GM19043 (cell line): ENCODE measurements at regions not wholly inside any gene's neighbourhood (a gene's known extent, or its start where the extent isn't known, plus 50 kb on each side); places are given as distances from the start of the nearest gene placed in this dataset.

ENCODE experiments used
- ATAC-seq: cut with Tn5 transposase; IDR thresholded peaks from one replicate; pipeline ENCODE4 v1.9.1; 2021; ENCODE audit warnings: low read depth; ENCODE audit not compliant: unreplicated experiment

GRCh38 chr15:88403351-88403791, 63.8 kb downstream of the MRPL46 start:
- ATAC-seq, result no peak

GRCh38 chr15:88401996-88402656, 65.1 kb downstream of the MRPL46 start:
- ATAC-seq, result no peak

- no peak for ATAC-seq
Measured at GRCh38 chr15:88401251-88401995, 65.8 kb downstream of the MRPL46 start.

GRCh38 chr15:88400591-88401250, 66.5 kb downstream of the MRPL46 start:
- ATAC-seq, result no peak

GRCh38 chr15:88400084-88400483, 67.1 kb downstream of the MRPL46 start:
- ATAC-seq, result no peak

- no peak for ATAC-seq
Measured at GRCh38 chr15:88399021-88399685, 68.0 kb downstream of the MRPL46 start.

- ATAC-seq, result no peak
Measured at GRCh38 chr15:88398011-88398410, 69.2 kb downstream of the MRPL46 start.

GRCh38 chr15:88397506-88397905, 69.7 kb downstream of the MRPL46 start:
- no peak for ATAC-seq

- ATAC-seq, result no peak
Measured at GRCh38 chr15:88395872-88396781, 71.1 kb downstream of the MRPL46 start.

- ATAC-seq, result no peak
Measured at GRCh38 chr15:88395241-88395640, 71.9 kb downstream of the MRPL46 start.

GRCh38 chr15:88394553-88395145, 72.5 kb downstream of the MRPL46 start:
- ATAC-seq, result no peak

GRCh38 chr15:88393719-88394519, 73.3 kb downstream of the MRPL46 start:
- ATAC-seq, result peak; percentile 51

- ATAC-seq, result no peak
Measured at GRCh38 chr15:88391700-88392099, 75.5 kb downstream of the MRPL46 start.

GRCh38 chr15:88391006-88391405, 76.2 kb downstream of the MRPL46 start:
- no peak for ATAC-seq

GRCh38 chr15:88390164-88390901, 76.9 kb downstream of the MRPL46 start:
- ATAC-seq, result no peak

- no peak for ATAC-seq
Measured at GRCh38 chr15:88389120-88389519, 78.1 kb downstream of the MRPL46 start.

- no peak for ATAC-seq
Measured at GRCh38 chr15:88388686-88389085, 78.5 kb downstream of the MRPL46 start.

GRCh38 chr15:88385078-88385700, 82.0 kb downstream of the MRPL46 start:
- ATAC-seq, result no peak
